ENCODE measurements at regions not wholly inside any gene's neighbourhood (a gene's known extent, or its start where the extent isn't known, plus 50 kb on each side); places are given as distances from the start of the nearest gene placed in this dataset.

DNA sequence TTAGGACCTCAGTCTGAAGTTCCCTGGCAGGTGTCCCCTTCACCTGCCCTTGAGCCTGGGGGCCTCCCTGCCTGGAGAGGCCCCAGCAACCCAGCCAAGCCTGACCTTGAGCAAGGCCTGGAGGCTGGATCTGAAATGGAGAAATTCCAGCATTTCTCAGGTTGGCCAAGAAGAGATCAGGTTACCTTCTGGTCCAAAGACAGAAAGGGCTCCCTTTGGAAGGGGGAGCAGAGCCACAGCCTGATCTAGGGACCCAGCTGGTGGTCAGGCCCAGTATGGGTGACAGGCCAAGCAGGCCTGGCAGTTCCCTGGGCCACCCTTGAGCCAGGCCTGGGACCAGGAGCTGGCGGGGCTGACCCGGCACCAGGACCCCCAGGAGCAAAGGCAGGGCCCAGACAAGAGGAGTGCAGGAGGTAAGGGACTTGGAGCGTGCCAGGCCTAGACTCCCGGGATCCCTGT, 82.8 kb downstream of the TNFAIP2 start:
- CTCF ChIA-PET = no interaction called here

DNA sequence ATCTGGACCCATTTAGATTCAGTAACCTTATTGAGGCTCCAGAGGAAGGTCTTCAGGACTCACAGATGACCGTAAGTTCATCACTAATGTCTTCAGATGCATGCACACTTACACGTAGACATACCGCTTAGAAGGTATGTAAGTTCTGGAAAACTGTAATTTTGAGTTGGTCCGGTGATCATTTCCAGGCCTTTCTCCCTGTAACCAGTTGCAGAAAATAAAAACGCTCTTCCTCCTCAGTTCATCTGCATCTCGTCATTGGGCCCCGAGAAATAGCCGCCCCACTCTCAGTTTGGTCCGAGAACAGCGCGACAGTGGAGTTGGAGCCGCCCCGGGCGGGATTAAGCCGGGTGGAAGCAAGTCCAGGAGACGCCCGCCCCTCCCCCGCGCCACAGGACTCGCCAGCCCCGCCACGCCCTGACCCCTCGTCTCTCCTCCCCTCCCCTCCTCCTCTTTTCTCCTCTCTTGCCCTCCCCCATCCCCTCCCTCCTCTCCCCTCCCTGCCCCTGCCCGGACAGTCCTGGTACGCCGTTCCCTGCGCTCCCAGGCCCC, 83.7 kb downstream of the TNFAIP2 start:
- TSS peak; percentile 92 for BruUV-seq (replicated peaks)
- CTCF ChIA-PET = no interaction called here
- peaks cover 18% of the 10 kb centered on the region for H3K36me3 Mint-ChIP-seq (ENCODE audit: insufficient read depth, unreplicated experiment)
- TF ChIP-seq, protein P1, sequence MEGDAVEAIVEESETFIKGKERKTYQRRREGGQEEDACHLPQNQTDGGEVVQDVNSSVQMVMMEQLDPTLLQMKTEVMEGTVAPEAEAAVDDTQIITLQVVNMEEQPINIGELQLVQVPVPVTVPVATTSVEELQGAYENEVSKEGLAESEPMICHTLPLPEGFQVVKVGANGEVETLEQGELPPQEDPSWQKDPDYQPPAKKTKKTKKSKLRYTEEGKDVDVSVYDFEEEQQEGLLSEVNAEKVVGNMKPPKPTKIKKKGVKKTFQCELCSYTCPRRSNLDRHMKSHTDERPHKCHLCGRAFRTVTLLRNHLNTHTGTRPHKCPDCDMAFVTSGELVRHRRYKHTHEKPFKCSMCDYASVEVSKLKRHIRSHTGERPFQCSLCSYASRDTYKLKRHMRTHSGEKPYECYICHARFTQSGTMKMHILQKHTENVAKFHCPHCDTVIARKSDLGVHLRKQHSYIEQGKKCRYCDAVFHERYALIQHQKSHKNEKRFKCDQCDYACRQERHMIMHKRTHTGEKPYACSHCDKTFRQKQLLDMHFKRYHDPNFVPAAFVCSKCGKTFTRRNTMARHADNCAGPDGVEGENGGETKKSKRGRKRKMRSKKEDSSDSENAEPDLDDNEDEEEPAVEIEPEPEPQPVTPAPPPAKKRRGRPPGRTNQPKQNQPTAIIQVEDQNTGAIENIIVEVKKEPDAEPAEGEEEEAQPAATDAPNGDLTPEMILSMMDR (IDR thresholded peaks at IDR 0.05; ENCODE audit: unreplicated experiment) = no peak
- H3K4me3 Mint-ChIP-seq (ENCODE audit: low read depth, unreplicated experiment) = peak overlapping the region; percentile 61
- intact Hi-C loops (cut with micrococcal nuclease; ENCODE audit: unreplicated experiment) = no loop called here
- H3K9me3 Mint-ChIP-seq (ENCODE audit: low read depth, unreplicated experiment) = peaks cover 6% of the 10 kb centered on the region
- peak; percentile 53 for DNase-seq
- no peaks in the 10 kb centered on the region for H3K27me3 Mint-ChIP-seq (ENCODE audit: unreplicated experiment)
- H3K27ac Mint-ChIP-seq (ENCODE audit: unreplicated experiment) = no peak overlapping the region
- H3K4me1 Mint-ChIP-seq (ENCODE audit: low read depth, unreplicated experiment) = peaks cover 9% of the 10 kb centered on the region

More for the DNA sequence above, 82.8 kb downstream of the TNFAIP2 start:
- Mint-ChIP-seq H3K9me3 (ENCODE audit: low read depth, unreplicated experiment) (peaks cover 7% of the 10 kb centered on the region), H3K4me1 (ENCODE audit: low read depth, unreplicated experiment) (peaks cover 9% of the 10 kb centered on the region), H3K36me3 (ENCODE audit: insufficient read depth, unreplicated experiment) (peaks cover 18% of the 10 kb centered on the region), H3K27me3 (ENCODE audit: unreplicated experiment) (no peaks in the 10 kb centered on the region), H3K27ac (ENCODE audit: unreplicated experiment) (no peak overlapping the region), H3K4me3 (ENCODE audit: low read depth, unreplicated experiment) (no peak overlapping the region)
- BruUV-seq (replicated peaks) = no TSS peak
- TF ChIP-seq, protein P1 (IDR thresholded peaks at IDR 0.05; ENCODE audit: unreplicated experiment) = no peak
- DNase-seq = no peak
- intact Hi-C loops (cut with micrococcal nuclease; ENCODE audit: unreplicated experiment) = no loop called here

DNA sequence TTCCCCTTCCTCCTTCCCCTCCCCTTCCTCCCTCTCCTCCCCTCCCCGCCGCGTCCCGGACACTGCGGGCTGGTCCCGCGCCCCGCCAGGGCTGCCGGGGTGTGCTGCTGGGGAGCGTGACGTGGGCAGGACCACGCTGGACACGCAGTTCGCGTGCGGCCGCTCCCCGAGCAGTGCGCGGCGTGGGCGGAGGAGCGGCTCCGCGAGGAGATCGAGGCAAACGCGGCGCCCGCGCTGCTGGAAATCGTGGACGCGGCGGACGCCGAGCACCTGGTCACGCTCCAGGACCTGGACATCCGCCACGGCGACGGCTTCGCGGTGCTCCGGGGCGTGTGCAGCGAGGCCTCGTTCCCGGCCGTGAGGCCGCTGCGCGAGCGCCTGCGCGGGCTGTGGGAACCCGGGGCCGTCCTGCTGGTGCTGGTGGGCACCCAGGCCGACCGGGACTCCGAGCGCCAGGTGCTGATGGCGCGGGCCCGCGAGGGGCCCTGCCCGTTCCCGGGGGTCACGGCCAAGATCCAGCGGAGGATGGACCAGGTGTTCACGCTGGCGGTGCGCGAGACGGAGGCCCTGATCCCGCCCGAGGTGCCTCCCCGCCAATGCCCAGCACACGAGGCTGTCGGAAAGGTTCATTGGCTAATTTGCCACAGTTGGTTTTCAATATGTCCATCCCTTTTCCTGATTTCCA, 84.3 kb downstream of the TNFAIP2 start:
- H3K36me3 Mint-ChIP-seq (ENCODE audit: insufficient read depth, unreplicated experiment) = peaks cover 18% of the 10 kb centered on the region
- peak; percentile 27 for DNase-seq
- TF ChIP-seq, protein P1 (IDR thresholded peaks at IDR 0.05; ENCODE audit: unreplicated experiment) = no peak
- H3K4me1 Mint-ChIP-seq (ENCODE audit: low read depth, unreplicated experiment) = peaks cover 10% of the 10 kb centered on the region
- H3K27ac Mint-ChIP-seq (ENCODE audit: unreplicated experiment) = peak overlapping the region; percentile 66
- intact Hi-C loops (cut with micrococcal nuclease; ENCODE audit: unreplicated experiment) = no loop called here
- H3K4me3 Mint-ChIP-seq (ENCODE audit: low read depth, unreplicated experiment) = peak overlapping the region; percentile 61
- peaks cover 4% of the 10 kb centered on the region for H3K9me3 Mint-ChIP-seq (ENCODE audit: low read depth, unreplicated experiment)
- no TSS peak for BruUV-seq (replicated peaks)
- no peaks in the 10 kb centered on the region for H3K27me3 Mint-ChIP-seq (ENCODE audit: unreplicated experiment)
- CTCF ChIA-PET = interaction anchor here (0.9 to 1.0 kb wide), 2 partner anchors 74 to 85 kb away, joined by 3 read pairs; no protein-coding TSS in a partner anchor

DNA sequence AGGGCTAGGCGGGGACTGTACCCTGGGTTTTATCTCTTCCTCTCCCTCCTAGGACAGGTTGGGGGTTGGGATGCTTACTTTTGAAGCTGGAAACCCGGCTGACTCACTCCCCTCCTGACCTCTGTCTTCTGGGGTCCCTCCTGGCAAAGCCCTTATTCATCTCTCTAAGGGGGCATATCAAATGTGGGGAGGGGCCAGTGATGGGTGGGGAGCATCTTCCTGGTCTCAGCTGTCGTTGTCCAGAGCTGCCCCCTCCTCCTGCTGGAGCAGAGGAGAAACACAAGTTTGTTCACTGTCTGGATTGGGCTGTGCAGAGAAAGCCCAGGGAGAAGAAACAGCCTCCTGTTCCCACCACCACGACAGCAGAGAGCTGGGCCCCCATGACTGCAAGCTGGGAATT, 85.8 kb downstream of the TNFAIP2 start:
- intact Hi-C loops (cut with micrococcal nuclease; ENCODE audit: unreplicated experiment) = no loop called here
- CTCF ChIA-PET = interaction anchor here (0.6 to 1.1 kb wide), 2 partner anchors 105 to 1166 kb away, joined by 3 to 4 read pairs; no protein-coding TSS in a partner anchor
- peak; percentile 20 for DNase-seq
- H3K4me3 Mint-ChIP-seq (ENCODE audit: low read depth, unreplicated experiment) = peak overlapping the region; percentile 61
- BruUV-seq (replicated peaks) = no TSS peak
- TF ChIP-seq, protein P1 (IDR thresholded peaks at IDR 0.05; ENCODE audit: unreplicated experiment) = no peak
- no peak overlapping the region for H3K27ac Mint-ChIP-seq (ENCODE audit: unreplicated experiment)
- peaks cover 18% of the 10 kb centered on the region for H3K36me3 Mint-ChIP-seq (ENCODE audit: insufficient read depth, unreplicated experiment)
- H3K4me1 Mint-ChIP-seq (ENCODE audit: low read depth, unreplicated experiment) = peaks cover 22% of the 10 kb centered on the region
- peaks cover 4% of the 10 kb centered on the region for H3K9me3 Mint-ChIP-seq (ENCODE audit: low read depth, unreplicated experiment)
- H3K27me3 Mint-ChIP-seq (ENCODE audit: unreplicated experiment) = no peaks in the 10 kb centered on the region

All from Calu3 (cell line).